Testis (tissue), 2 donors: ENCODE measurements at regions not wholly inside any gene's neighbourhood (a gene's known extent, or its start where the extent isn't known, plus 50 kb on each side); places are given as distances from the start of the nearest gene placed in this dataset.

Experiments
- DNase-seq: peaks from one replicate; pipeline ENCODE4 v3.0.0-alpha.2; 2019
- H3K27ac ChIP-seq, 2 donors: fragments of 200-600 bp; sonication (generic); one replicate each; pipeline ENCODE4 v1.5.1; 2019
- H3K27me3 ChIP-seq: fragments of 200-600 bp; sonication (generic); one replicate; pipeline ENCODE4 v1.5.1; 2019
- H3K36me3 ChIP-seq: fragments of 200-600 bp; sonication (generic); one replicate; pipeline ENCODE4 v1.5.1; 2017; ENCODE audit warnings: low read depth; ENCODE audit errors: missing control alignments
- H3K4me1 ChIP-seq: fragments of 200-600 bp; sonication (generic); one replicate; pipeline ENCODE4 v1.5.1; 2019
- H3K4me3 ChIP-seq, 2 donors: fragments of 200-600 bp; sonication (generic); one replicate each; pipeline ENCODE4 v1.5.1; 2017 to 2019
- H3K9me3 ChIP-seq: fragments of 200-600 bp; sonication (generic); one replicate; pipeline ENCODE4 v1.5.1; 2017
- POLR2A ChIP-seq: fragments of 450-650 bp; IDR thresholded peaks from one replicate; pipeline ENCODE4 v1.6.1; 2017; ENCODE audit warnings: antibody characterized with exemption, mild to moderate bottlenecking, moderate library complexity
- WGBS, 2 donors: methylation state at CpG; one replicate each; pipeline ENCODE4 v1.1.5; 2018; 5-methylcytosine and 5-hydroxymethylcytosine counted together
- intact Hi-C: fragments of 100-400 bp; cut with DNase I; formaldehyde crosslinking; loops from one replicate; pipeline ENCODE4 v1.15.1; 2023; ENCODE audit warnings: low total_unique reads
- TF ChIP-seq, protein P1 (sequence below), 3 experiments: fragments of 450-650 bp in 2 of 3; fragments of 200-600 bp in 1 of 3; sonication (generic) in 1 of 3; IDR thresholded peaks; one replicate each; pipeline ENCODE4 v1.5.1; 2016 to 2019; ENCODE audit warnings: antibody characterized with exemption in 3 of 3, mild to moderate bottlenecking in 2 of 3, moderate library complexity in 1 of 3

DNA sequence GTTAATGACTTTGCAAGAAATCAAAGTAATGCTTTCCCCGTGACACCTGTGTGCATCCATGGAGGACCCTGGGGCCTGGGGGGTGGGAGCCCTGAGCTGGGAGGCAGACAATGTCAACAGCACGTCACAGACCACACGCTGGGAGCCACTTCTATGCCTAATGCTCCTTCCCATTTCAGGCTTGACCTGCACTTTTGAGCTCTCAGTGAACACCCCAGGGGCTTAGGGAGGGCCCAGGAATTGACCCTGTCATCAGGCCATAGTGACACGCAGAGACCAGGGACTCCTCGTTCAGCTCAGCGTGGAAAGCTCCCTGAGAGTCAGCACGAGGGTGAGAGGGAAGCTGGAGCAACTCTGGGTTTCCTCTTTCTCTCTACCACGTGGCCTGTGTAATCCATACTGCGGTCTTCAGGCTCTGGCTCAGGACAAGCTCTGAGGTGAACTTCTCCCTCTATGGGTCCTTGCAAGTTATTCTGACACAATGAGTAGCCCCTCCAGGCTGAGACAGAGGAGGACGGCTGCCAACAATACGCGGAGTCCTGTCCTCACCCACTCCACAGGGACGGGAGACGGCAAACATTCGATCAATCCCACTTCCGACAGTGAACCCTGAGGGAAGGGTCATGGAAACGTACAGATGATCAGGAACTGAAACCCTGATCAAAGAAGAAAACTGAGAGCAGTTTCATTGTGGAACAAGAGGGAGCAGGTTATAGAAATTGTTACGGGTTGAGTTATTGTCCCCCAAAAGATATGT, 130.8 kb upstream of the IRX4 start:
- Histone ChIP-seq H3K4me1 (no peaks in the 10 kb centered on the region), H3K27ac (no peak overlapping the region), H3K4me3 (no peak overlapping the region), H3K27me3 (no peaks in the 10 kb centered on the region), H3K9me3 (no peaks in the 10 kb centered on the region), H3K36me3 (no peaks in the 10 kb centered on the region)
- TF ChIP-seq, protein P1, sequence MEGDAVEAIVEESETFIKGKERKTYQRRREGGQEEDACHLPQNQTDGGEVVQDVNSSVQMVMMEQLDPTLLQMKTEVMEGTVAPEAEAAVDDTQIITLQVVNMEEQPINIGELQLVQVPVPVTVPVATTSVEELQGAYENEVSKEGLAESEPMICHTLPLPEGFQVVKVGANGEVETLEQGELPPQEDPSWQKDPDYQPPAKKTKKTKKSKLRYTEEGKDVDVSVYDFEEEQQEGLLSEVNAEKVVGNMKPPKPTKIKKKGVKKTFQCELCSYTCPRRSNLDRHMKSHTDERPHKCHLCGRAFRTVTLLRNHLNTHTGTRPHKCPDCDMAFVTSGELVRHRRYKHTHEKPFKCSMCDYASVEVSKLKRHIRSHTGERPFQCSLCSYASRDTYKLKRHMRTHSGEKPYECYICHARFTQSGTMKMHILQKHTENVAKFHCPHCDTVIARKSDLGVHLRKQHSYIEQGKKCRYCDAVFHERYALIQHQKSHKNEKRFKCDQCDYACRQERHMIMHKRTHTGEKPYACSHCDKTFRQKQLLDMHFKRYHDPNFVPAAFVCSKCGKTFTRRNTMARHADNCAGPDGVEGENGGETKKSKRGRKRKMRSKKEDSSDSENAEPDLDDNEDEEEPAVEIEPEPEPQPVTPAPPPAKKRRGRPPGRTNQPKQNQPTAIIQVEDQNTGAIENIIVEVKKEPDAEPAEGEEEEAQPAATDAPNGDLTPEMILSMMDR (IDR thresholded peaks at IDR 0.05), result no peak
- TF ChIP-seq POLR2A, result no peak
- intact Hi-C loops, result no loop called here
- no peak for DNase-seq
- WGBS, 2 donors, result 87 to 92% methylated on average over 18 of the region's 18 CpGs

DNA sequence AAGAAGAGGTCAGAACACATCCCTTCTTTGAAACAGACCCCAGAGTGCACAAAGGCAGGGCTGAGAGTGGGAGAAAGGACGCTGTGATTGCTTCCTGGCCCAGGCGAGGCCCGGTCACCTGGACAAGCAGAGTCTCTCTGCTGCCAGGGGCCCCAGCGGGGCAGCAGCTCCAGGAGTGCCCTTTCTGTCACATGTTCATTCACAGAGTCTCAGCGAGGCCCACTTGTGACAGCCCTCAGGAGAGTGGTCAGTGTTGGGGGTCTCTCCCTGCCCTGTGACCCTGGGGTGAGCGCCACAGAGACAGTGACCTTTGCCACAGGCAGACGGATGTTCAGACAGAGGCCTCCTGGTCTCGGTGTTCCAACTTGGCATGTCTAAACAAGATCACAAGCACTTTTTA, 130.2 kb upstream of the IRX4 start:
- whole genome bisulfite sequencing, 2 donors, result 84 to 86% methylated on average over 6 to 8 of the region's 8 CpGs
- TF ChIP-seq, protein P1 (IDR thresholded peaks at IDR 0.05), result no peak
- TF ChIP-seq POLR2A, result no peak
- H3K36me3 ChIP-seq, result no peaks in the 10 kb centered on the region
- H3K4me3 ChIP-seq, result no peak overlapping the region
- no peaks in the 10 kb centered on the region for H3K4me1 ChIP-seq
- no peak overlapping the region for H3K27ac ChIP-seq
- intact Hi-C loops, result no loop called here
- no peaks in the 10 kb centered on the region for H3K27me3 ChIP-seq
- no peaks in the 10 kb centered on the region for H3K9me3 ChIP-seq
- no peak for DNase-seq

DNA sequence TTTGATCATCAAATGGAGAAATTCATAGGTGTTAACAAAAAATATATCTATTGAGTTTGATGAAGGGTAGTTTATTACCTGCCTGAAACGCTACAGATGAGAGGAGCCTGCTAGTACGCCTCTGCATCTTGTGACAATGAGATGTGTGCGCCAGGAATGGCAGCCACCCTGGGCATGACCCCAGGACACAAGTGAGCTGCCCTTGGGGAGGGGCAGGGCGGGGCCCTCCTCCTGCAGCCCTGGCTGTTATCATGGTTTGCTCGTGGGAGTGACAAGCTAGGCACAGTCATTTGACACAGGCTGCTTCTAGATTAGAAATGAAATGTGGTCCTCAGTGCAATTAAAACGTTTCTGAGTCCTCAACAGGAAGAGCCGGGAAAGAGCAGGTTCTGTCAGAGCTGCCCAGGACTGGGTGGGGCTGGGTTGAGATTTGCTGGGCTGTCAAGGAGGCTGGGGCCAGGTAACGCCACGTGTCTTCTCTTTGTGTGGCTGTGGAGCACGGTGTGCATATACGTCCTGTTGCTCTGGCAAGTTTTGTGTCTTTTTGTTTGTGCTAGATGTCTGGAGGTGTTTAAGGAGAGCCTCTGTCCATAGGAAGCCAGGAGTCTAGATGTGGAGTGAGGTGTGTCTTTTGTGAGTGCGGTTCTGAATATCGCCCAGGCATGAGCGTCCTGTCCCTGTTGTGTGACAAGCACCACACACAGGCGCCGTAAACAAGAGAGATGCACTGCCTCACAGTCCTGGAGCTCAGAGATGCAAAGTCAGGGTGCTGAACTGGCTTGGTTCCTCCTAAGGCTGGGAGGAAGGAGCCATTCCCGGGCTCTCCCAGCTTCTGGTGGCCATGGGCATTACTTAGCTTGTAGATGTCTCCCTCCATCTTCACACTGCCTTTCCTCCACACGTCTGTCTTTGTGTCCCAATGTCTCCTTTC, 129.0 kb upstream of the IRX4 start:
- peaks cover 3% of the 10 kb centered on the region for H3K4me1 ChIP-seq
- H3K36me3 ChIP-seq, result no peaks in the 10 kb centered on the region
- no peaks in the 10 kb centered on the region for H3K9me3 ChIP-seq
- WGBS, 2 donors, result 70 to 71% methylated on average over 17 to 18 of the region's 18 CpGs
- DNase-seq, result peak; percentile 63
- H3K4me3 ChIP-seq, result no peak overlapping the region
- TF ChIP-seq, protein P1 (IDR thresholded peaks at IDR 0.05), result no peak
- TF ChIP-seq POLR2A, result no peak
- no peaks in the 10 kb centered on the region for H3K27me3 ChIP-seq
- intact Hi-C loops, result no loop called here
- H3K27ac ChIP-seq, result no peak overlapping the region

DNA sequence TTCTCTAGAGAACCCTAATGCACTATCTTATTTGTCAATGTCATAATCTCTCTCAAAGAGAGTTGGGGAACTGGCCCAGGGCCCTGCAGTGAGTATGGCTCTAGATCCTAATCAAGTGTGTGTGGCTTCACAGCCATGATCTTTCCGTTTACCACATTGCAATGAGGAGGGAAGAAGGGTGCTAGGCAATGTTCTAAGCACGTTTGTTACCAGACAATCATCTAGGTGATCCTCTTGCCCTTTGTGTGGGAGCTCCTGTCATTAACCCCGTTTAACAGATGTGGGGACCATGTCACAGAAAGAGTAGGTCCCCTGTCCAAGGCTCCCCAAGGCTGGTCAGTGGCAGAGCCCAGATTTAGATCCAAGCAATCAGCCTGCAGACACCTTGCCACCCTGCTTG, 128.2 kb upstream of the IRX4 start:
- no peak for DNase-seq
- Histone ChIP-seq H3K27me3 (no peaks in the 10 kb centered on the region), H3K27ac (no peak overlapping the region), H3K4me1 (peaks cover 3% of the 10 kb centered on the region), H3K9me3 (no peaks in the 10 kb centered on the region), H3K4me3 (no peak overlapping the region), H3K36me3 (no peaks in the 10 kb centered on the region)
- TF ChIP-seq POLR2A, result no peak
- TF ChIP-seq, protein P1 (IDR thresholded peaks at IDR 0.05), result no peak
- WGBS, 2 donors, result 82 to 86% methylated on average over 3 of the region's 3 CpGs
- intact Hi-C loops, result no loop called here
